ENCODE measurements at regions not wholly inside any gene's neighbourhood (a gene's known extent, or its start where the extent isn't known, plus 50 kb on each side); places are given as distances from the start of the nearest gene placed in this dataset.

GRCh38 chr14:75343911-75344310 is 65.3 kb downstream of the FOS start:
- ATAC-seq = no peak
- intact Hi-C loops (cut with DNase I) = loop anchor here in 1 of 10 donors (5.0 kb wide), 1 partner anchor 83 kb away; the partner anchor contains the start of gene JDP2

GRCh38 chr14:75344411-75344810 is 65.8 kb downstream of the FOS start:
- TF ChIP-seq CTCF (IDR thresholded peaks at IDR 0.05) = no peak
- intact Hi-C loops (cut with DNase I) = loop anchor here in 1 of 10 donors (5.0 kb wide), 1 partner anchor 83 kb away; the partner anchor contains the start of gene JDP2
- H3K27ac ChIP-seq = peak overlapping the region in 1 of 10 donors; percentile 91

More at GRCh38 chr14:75343911-75344310, 65.3 kb downstream of the FOS start:
- Histone ChIP-seq H3K9me3 (peaks cover 0 to 8% (median 0%) of the 10 kb centered on the region in 11 donors), H3K4me1 (peaks cover 11 to 60% (median 34%) of the 10 kb centered on the region in 9 donors), H3K27ac (peak overlapping the region in 1 of 10 donors; percentile 91), H3K36me3 (no peaks in the 10 kb centered on the region), H3K27me3 (no peaks in the 10 kb centered on the region), H3K4me3 (no peak overlapping the region)
- no peak for TF ChIP-seq CTCF (IDR thresholded peaks at IDR 0.05)
- DNase-seq = no peak
- 92 to 98% methylated on average over 2 of the region's 2 CpGs for WGBS, 2 donors

GRCh38 chr14:75350505-75351060 is 72.0 kb downstream of the FOS start:
- Histone ChIP-seq H3K27me3 (no peaks in the 10 kb centered on the region), H3K36me3 (no peaks in the 10 kb centered on the region), H3K4me3 (no peak overlapping the region), H3K27ac (no peak overlapping the region), H3K4me1 (no peaks in the 10 kb centered on the region), H3K9me3 (peaks cover 0 to 12% (median 0%) of the 10 kb centered on the region in 11 donors)
- intact Hi-C loops (cut with DNase I) = no loop called here
- 96% methylated on average over 1 of the region's 1 CpG for WGBS, 2 donors
- DNase-seq (no peak), ATAC-seq (no peak)
- TF ChIP-seq CTCF (IDR thresholded peaks at IDR 0.05) = no peak

More at GRCh38 chr14:75344411-75344810, 65.8 kb downstream of the FOS start:
- DNase-seq (no peak), ATAC-seq (no peak)
- peaks cover 11 to 55% (median 29%) of the 10 kb centered on the region in 9 donors for H3K4me1 ChIP-seq
- H3K27me3 ChIP-seq = no peaks in the 10 kb centered on the region
- peaks cover 0 to 8% (median 0%) of the 10 kb centered on the region in 11 donors for H3K9me3 ChIP-seq
- 84% methylated on average over 2 of the region's 2 CpGs for whole genome bisulfite sequencing, 2 donors
- no peaks in the 10 kb centered on the region for H3K36me3 ChIP-seq
- H3K4me3 ChIP-seq = no peak overlapping the region

GRCh38 chr14:75359098-75359497 is 68.7 kb upstream of the JDP2 start:
- DNase-seq (no peak), ATAC-seq (no peak)
- H3K27ac ChIP-seq = no peak overlapping the region
- 92 to 95% methylated on average over 3 of the region's 3 CpGs for WGBS, 2 donors
- no peaks in the 10 kb centered on the region for H3K9me3 ChIP-seq
- no peak for TF ChIP-seq CTCF (IDR thresholded peaks at IDR 0.05)
- intact Hi-C loops (cut with DNase I) = no loop called here
- H3K4me3 ChIP-seq = no peak overlapping the region
- no peaks in the 10 kb centered on the region for H3K36me3 ChIP-seq
- no peaks in the 10 kb centered on the region for H3K27me3 ChIP-seq
- peaks cover 0 to 21% (median 5%) of the 10 kb centered on the region in 9 donors for H3K4me1 ChIP-seq
